ENCODE measurements at regions not wholly inside any gene's neighbourhood (a gene's known extent, or its start where the extent isn't known, plus 50 kb on each side); places are given as distances from the start of the nearest gene placed in this dataset.

DNA sequence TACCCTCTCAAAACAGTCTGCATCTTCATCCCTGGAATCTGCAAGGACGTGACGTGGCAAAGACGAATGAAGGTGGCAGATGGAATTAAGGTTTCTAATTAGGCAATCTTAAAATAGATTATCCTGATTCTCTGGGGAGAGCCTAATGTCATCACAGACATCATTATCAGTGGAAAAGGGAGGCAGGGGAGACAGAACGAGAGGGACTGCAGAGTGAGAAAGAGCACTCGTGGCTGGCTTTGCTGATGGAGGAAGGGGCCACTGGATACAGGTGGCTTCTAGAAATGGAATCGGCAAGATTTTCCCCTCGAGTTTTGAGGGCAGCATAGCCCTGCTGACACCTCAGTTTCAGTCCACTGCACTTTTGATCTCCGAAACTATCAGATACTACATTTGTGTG lies 110.6 kb downstream of the ASMT start:
- Histone ChIP-seq H3K4me3 (ENCODE audit: low read depth in 1 of 2, low read length in 2 of 2) (no peak overlapping the region), H3K9me3 (ENCODE audit: insufficient read depth, low read length, severe bottlenecking) (no peaks in the 10 kb centered on the region), H4K20me1 (ENCODE audit: insufficient read depth, low read length) (no peaks in the 10 kb centered on the region), H3K4me2 (ENCODE audit: insufficient read depth, low read length) (no peak overlapping the region), H3K27ac (ENCODE audit: low read length) (no peak overlapping the region), H3K27me3 (ENCODE audit: insufficient read depth, low read length, poor library complexity) (no peaks in the 10 kb centered on the region), H3K9ac (ENCODE audit: low read depth, low read length) (no peak overlapping the region), H3K36me3 (ENCODE audit: insufficient read depth, low read length) (peaks cover 5% of the 10 kb centered on the region), H3K79me2 (ENCODE audit: insufficient read depth, low read length) (no peaks in the 10 kb centered on the region), H3K4me1 (ENCODE audit: insufficient read depth, low read length) (no peaks in the 10 kb centered on the region), H2AFZ (ENCODE audit: low read depth, low read length) (no peak overlapping the region)
- ATAC-seq (ENCODE audit: insufficient read depth, low read depth) (no peak), DNase-seq (no peak)
- TF ChIP-seq EZH2 (IDR thresholded peaks at IDR 0.05; ENCODE audit: borderline replicate concordance, low read depth, low read length, severe bottlenecking): no peak
- TF ChIP-seq, protein P1, sequence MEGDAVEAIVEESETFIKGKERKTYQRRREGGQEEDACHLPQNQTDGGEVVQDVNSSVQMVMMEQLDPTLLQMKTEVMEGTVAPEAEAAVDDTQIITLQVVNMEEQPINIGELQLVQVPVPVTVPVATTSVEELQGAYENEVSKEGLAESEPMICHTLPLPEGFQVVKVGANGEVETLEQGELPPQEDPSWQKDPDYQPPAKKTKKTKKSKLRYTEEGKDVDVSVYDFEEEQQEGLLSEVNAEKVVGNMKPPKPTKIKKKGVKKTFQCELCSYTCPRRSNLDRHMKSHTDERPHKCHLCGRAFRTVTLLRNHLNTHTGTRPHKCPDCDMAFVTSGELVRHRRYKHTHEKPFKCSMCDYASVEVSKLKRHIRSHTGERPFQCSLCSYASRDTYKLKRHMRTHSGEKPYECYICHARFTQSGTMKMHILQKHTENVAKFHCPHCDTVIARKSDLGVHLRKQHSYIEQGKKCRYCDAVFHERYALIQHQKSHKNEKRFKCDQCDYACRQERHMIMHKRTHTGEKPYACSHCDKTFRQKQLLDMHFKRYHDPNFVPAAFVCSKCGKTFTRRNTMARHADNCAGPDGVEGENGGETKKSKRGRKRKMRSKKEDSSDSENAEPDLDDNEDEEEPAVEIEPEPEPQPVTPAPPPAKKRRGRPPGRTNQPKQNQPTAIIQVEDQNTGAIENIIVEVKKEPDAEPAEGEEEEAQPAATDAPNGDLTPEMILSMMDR (IDR thresholded peaks at IDR 0.05; ENCODE audit: borderline replicate concordance, extremely low read depth, low read length, poor library complexity, severe bottlenecking): no peak

DNA sequence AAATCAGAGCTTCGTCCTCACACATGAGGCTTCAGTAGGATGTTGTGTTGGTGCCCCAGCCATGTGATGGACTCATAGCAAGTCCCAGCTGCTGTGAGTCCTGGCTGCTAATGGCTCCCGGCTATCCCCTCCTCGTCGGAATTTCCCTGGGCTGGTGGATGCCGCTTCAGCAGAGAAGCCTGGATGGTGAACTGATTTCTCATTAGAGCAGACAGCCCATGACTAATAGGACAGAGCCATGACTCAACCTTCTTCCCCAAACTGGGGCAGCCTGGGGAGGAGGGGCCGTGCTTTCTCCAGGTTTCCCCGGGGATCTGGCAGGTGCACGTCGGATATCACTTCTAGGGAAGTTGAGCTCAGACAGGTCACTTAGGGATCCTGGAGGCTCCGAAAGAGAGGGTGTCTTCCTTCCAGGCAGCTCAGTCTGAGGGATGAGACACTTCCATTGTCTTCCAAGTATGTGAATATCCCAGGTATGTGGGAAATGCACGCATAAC lies 112.7 kb downstream of the ASMT start:
- no peaks in the 10 kb centered on the region for H3K79me2 ChIP-seq (ENCODE audit: insufficient read depth, low read length)
- no peak overlapping the region for H3K4me2 ChIP-seq (ENCODE audit: insufficient read depth, low read length)
- ATAC-seq (ENCODE audit: insufficient read depth, low read depth) (no peak), DNase-seq (no peak)
- H4K20me1 ChIP-seq (ENCODE audit: insufficient read depth, low read length): no peaks in the 10 kb centered on the region
- no peak overlapping the region for H3K4me3 ChIP-seq (ENCODE audit: low read depth in 1 of 2, low read length in 2 of 2)
- peaks cover 5% of the 10 kb centered on the region for H3K36me3 ChIP-seq (ENCODE audit: insufficient read depth, low read length)
- no peak overlapping the region for H3K27ac ChIP-seq (ENCODE audit: low read length)
- no peaks in the 10 kb centered on the region for H3K27me3 ChIP-seq (ENCODE audit: insufficient read depth, low read length, poor library complexity)
- no peaks in the 10 kb centered on the region for H3K4me1 ChIP-seq (ENCODE audit: insufficient read depth, low read length)
- no peak overlapping the region for H2AFZ ChIP-seq (ENCODE audit: low read depth, low read length)
- no peak overlapping the region for H3K9ac ChIP-seq (ENCODE audit: low read depth, low read length)
- TF ChIP-seq, protein P1 (IDR thresholded peaks at IDR 0.05; ENCODE audit: borderline replicate concordance, extremely low read depth, low read length, poor library complexity, severe bottlenecking): no peak
- TF ChIP-seq EZH2 (IDR thresholded peaks at IDR 0.05; ENCODE audit: borderline replicate concordance, low read depth, low read length, severe bottlenecking): no peak
- no peaks in the 10 kb centered on the region for H3K9me3 ChIP-seq (ENCODE audit: insufficient read depth, low read length, severe bottlenecking)

DNA sequence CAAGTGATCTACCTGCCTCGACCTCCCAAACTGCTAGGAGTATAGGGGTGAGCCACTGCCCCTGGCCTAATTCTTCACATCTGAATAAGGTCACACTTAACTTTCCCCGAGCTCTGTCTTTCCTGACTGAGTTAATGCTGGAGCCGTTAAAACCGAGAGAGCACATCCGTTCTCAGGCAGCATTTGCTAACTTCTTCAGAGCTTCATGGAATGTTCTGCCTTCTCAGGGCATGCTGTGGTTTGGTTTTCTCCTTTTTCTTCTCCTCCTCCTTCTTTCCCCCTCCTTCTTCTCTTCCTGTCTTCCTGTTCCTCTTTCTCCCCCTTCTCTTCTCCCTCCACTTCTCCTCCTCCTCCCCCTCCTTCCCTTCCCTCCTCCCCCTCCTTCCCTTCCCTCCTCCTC lies 119.9 kb downstream of the ASMT start:
- Histone ChIP-seq H3K4me1 (ENCODE audit: insufficient read depth, low read length) (no peaks in the 10 kb centered on the region), H3K9ac (ENCODE audit: low read depth, low read length) (no peak overlapping the region), H4K20me1 (ENCODE audit: insufficient read depth, low read length) (no peaks in the 10 kb centered on the region), H3K36me3 (ENCODE audit: insufficient read depth, low read length) (no peaks in the 10 kb centered on the region; the same call in 1 of the 2 replicates), H2AFZ (ENCODE audit: low read depth, low read length) (no peak overlapping the region), H3K27ac (ENCODE audit: low read length) (no peak overlapping the region), H3K79me2 (ENCODE audit: insufficient read depth, low read length) (no peaks in the 10 kb centered on the region), H3K4me2 (ENCODE audit: insufficient read depth, low read length) (no peak overlapping the region), H3K4me3 (ENCODE audit: low read depth in 1 of 2, low read length in 2 of 2) (no peak overlapping the region), H3K9me3 (ENCODE audit: insufficient read depth, low read length, severe bottlenecking) (no peaks in the 10 kb centered on the region), H3K27me3 (ENCODE audit: insufficient read depth, low read length, poor library complexity) (no peaks in the 10 kb centered on the region)
- no peak for TF ChIP-seq EZH2 (IDR thresholded peaks at IDR 0.05; ENCODE audit: borderline replicate concordance, low read depth, low read length, severe bottlenecking)
- TF ChIP-seq, protein P1 (IDR thresholded peaks at IDR 0.05; ENCODE audit: borderline replicate concordance, extremely low read depth, low read length, poor library complexity, severe bottlenecking): no peak
- ATAC-seq (ENCODE audit: insufficient read depth, low read depth): no peak
- DNase-seq: no peak
